COLO829 (cell line): ENCODE measurements at regions not wholly inside any gene's neighbourhood (a gene's known extent, or its start where the extent isn't known, plus 50 kb on each side); places are given as distances from the start of the nearest gene placed in this dataset.

Experiments used
- DNase-seq: peaks from one replicate; pipeline ENCODE4 v3.0.0; 2012; ENCODE audit warnings: low spot score

DNA sequence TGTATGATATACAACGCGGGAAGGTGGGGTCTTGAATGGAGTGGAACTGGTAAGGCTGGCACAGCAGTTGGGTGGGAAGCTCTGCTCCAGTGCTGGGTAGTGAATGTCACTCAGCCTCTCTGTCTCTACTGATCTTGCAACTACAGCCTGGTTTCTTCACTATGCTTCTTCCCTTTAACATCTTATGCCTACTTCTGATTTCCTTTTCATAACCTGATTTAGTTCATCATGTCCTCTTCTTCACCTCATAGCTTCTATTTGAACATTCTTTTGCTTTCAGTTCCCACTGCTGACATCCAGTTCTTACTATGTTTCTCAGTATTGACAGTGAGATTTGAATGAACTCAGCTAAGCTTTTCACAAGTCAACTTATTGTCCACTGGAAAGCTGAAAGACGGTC, 286.2 kb downstream of the ARL6IP6 start:
- DNase-seq, result no peak

DNA sequence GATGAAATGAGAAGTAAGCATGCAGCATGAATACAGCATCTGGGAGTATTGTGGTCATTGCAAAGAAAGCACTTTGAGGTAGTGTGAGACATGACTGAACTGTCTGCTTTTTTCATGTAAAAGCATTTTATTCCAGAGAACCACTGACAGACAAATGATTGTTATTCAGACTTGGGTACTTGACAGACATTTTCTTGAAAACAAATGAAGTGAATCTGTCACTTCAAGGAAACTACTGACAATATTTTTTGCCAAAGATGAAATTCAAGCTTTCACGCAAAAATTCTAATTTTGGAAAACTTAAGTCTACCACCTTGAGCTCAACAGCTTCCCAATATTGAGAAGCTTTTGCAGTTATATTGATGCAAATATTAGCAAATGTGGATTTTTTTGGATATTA, 255.7 kb downstream of the ARL6IP6 start:
- no peak for DNase-seq

DNA sequence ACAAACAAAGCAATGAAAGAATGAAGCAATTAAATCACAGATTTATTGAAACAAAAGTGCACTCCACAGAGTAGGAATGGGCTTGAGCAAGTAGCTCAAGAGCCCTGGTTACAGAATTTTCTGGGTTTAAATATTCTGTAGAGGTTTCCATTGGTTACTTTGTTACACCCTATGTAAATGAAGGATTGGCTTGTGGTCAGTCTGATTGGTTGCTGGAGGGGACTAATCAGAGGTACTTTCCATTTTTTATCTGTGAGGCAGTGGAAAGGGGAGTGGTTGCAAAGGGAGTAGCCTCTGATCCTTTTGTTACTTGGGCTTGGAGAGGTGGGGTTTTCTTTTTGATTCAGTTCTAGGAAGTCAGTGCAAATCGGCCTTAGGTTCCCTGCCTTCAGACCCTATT, 253.3 kb downstream of the ARL6IP6 start:
- no peak for DNase-seq

DNA sequence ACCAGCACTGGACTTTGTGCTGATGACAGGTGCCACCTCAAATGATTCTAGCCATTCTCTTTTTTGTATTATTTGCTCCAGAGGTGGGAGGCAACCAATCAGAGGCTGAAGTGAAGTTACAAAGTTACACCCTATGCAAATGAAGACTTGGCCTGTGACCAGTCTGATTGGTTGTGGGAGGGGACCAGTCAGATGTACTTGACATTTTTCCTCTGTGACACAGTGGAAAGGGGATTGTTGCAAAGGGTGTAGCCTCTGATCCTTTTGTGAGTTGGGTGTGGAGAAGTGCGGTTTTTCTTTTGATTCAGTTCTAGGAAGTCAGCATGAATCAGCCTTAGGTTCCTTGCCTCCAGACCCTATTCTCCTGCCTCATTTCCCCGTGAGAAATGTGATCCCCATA, 244.0 kb downstream of the ARL6IP6 start:
- no peak for DNase-seq

DNA sequence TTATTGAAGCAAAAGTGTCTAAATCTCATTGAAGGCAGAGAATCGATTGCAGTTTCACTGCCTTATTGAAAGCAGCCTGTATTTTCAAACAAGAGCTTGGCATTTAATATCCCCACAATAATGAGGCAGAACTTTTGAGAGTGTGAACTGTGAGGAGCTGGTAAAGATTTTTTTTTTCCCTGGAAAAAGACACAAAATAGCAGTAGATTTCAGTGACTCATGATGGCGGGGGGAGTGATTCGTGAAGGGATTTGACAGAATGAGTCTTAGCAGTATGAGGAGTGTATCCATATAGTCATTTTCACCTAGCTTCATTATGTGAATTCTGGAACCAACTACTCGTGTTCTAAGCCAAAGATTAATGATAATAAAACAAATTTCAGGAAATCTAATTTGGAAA, 242.9 kb downstream of the ARL6IP6 start:
- no peak for DNase-seq

DNA sequence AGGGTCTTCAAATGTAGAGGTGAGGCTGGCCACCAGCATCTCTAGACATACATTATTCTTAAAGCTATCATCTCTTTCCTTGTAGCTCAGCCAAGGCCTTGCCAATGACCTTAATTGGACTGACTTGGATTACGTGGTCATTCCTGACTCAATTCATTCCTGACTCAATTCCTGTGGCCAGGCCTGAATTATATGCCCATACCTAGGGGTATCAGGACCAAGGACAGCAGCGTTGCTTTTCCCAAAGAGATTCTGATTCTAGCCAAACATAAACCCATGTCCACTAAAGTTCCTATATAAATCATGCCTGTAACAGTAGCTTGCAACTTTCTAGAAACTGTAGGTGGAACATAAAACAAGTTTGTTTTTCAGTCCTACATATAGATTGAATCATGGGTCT, 231.7 kb downstream of the ARL6IP6 start:
- DNase-seq, result peak; percentile 11

DNA sequence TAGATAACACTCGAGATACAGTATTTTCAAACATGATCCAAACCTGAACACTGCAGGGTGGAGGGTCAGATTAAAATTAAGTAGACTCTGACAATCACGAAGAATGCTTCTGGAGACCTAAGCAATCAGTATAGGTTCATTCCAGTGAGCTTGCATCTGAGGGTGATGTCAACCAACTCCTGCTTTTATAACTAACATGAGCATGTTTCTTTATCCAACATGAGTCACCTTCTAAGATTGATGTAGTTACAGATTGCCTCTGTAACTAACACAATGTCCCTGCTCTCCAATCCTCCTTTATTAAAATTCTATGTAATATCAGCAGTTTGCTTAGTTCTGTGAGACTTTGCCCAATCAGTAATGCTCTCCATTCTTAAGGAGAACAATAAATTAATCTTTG, 225.7 kb downstream of the ARL6IP6 start:
- DNase-seq, result no peak

DNA sequence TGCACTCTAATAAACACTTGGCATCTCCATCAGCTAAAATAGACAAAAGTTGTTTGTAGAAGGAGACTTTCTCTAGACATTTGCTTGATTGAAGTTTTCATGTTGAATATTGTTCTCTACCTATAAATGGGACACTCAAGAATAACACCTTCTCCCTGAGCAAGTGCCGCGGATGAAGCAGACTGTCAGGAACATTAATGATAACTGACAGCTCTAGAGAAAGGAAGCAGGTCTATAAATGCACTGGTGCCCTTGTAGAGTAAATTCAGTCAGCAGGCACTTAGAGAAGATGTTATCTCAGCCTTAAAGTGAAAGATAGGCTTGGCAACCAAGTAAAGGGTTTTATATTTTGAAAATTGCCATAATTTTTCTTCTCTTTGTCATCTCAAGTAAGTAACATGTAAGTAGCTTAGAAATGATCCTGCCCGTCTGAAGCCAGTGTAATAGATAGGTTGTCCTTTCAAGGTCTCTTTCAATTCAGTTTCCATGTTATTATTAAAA, 224.6 kb downstream of the ARL6IP6 start:
- no peak for DNase-seq

DNA sequence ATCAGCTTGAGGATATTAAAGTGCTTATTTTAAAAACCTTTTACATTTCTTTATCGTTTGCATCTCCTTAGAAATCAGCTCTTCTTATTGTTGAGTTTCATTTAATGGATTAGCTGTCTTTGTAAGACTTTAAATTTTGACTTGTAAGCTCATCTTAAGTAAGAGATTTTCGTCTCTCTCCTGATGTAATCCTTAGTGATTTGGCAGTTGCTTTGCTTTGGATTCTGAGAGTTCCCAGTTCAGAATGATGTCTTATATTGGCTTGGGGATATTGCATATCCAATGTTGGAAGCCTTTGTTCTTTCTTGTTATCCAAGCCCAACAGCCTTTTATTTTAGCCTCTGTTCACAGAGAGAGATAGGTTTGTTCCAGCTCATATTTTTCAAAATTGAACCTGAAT, 212.1 kb downstream of the ARL6IP6 start:
- DNase-seq, result no peak

DNA sequence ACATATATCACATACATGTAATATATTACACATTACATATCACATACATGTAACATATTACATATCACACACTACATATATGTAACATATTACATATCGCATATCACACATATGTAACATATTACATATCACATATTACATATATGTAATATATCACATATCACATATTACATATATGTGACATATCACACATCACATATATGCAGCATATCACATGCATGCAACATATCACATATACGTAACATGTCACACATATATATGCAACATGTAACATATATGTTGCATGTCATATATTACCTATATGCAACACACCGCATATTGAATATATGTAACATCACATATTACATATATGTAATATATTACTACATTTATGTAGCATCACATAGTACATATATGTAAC, 211.2 kb downstream of the ARL6IP6 start:
- DNase-seq, result no peak

DNA sequence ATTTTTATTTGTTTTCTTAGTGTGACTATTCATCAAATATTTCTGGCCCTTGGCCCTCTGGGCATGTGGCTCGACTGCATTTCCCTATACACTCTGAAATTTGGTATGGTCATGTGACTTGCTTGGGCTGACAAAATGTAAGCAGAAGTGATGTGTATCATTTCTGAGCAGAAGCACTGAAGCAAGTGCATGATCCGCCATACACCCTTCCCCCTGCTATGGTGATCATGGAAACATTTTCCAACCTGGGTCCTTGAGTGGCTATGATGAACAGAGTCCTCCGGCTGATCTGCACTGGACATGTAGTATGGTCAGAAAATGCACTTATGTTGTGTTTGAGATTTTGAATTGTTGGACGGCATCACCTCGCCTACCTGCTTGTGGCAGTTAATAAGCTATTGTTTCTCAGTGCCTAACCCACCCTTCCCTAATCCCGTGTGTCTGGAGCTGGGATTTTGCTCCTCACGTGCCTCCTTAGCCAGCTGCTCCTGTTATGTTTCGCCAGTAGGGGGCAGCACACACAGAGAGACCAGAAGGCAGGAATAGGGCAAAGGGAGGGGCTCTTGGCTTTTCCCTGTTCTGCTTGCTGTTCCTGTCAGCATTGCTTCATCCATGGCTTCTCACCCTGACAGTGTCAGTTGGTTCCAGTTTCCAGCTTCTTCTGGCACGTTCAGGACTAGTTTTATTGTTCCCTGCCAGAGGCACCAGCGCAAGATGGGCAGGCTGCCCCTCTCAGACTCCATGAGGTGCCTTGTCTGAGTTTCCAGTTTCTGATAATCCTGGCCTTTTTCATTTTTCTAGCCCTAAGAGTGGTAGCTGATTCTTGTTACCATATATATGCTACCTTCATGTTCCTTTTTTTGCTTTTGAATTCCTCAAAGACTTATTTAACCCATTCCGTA, 207.4 kb downstream of the ARL6IP6 start:
- peak; percentile 51 for DNase-seq

DNA sequence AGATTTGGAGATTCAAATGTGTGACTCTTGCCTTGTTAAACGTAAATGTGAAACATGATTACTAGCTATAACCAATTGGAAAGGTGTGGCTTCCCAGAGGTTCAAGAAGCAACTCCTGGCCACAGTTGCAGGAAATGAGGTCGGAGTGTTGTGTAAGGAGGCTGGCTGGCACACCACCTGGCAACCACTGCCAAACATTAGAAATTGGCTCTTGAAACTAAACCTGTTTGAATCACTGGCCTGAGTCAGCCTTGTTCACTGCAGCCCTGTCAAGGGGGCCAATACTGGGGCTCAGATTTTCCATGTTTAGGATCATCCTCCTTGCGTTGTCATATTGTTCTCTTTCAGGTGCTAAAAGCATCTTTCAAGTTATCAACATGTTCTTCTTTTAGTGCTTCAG, 206.3 kb downstream of the ARL6IP6 start:
- DNase-seq, result no peak

DNA sequence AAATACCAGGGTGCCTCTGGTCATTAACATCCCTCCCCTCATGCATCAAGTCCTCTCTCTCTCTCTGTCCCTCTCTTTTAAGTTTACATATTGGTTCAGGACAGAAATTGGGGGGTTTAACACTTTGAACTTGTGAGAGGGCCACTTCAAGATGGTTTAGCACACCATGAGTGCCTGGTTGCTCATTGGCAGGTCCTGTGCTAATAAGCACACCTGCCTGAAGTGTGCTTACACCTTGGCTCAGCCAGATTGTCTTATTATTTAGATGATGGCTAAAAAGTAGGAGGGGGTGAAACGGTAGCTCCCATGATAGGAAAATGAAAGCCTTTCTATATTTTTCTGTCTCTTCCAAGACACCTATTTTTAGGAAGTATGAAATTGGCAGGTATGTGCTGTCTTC, 205.8 kb downstream of the ARL6IP6 start:
- no peak for DNase-seq

DNA sequence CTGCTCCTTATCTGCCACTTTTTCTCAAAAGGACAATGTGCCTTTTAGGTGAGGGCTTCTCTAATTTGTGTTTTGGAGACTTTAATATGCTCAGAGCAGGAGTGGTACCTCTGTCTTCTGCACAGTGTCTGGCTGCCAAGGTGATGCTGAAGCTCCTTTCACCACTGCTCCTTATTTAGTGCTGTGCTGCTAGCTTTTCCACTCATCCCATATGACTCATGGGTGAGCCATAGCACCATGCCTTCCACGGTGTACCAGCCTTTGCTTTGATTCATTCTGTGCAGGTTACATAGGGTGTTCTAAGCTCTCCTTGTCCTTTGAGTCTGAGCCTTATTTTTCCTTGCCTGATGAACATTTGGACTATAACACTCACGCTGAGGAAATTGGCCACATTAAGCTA, 202.4 kb downstream of the ARL6IP6 start:
- DNase-seq, result no peak

DNA sequence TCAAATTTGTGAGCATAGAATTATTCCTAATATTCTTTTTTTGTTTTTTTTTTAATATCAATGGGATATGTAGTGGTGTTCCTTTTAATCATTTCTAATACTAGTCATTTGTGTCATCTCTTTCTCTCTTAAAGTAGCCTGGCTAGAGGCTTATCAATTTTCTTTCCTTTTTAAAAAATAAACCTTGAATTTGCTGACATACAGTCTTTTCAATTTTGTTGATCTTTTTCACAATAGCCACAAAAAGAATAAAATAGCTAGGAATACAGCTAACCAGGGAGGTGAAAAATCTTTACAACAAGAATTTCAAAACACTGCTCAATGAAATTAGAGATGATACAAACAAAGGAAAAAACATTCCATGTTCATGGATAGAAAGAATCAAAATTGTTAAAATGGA, 192.6 kb downstream of the ARL6IP6 start:
- no peak for DNase-seq

DNA sequence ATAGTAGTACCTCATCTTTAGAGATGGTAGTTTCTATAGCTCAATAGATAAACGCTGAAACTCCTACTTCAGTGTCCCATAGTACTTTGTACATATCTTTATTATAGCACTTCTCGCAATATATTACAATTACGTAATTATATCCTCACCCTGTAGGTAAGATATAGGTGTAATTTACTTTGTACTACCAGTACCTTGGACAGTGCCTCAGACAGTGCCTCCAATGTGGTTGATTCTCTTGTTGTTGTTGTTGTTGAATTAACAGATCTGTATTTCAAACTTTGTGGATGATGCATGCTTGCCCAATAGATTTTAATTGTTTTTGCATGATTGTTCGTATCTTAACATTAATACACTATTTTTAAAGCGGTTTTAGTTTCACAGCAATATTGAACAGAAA, 188.6 kb downstream of the ARL6IP6 start:
- DNase-seq, result no peak

DNA sequence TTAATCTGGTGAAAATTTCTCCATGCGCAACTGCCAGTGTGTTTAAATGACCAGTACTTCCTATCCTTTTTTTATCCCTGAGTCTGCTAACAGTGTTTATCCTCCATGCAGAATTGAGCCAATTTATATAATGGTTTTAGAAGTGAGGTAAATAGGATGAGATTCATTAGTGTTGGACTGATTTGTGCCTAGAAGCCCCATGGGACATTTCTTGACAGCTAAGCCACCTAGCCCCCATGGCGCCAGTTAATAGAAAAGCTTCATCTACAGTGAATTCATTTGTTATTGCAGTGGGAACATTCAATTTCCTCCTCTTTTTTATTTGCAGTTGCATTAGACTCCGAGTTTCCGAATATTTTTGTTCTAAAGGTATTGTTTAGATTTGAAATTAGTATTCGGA, 175.6 kb downstream of the ARL6IP6 start:
- DNase-seq, result no peak

DNA sequence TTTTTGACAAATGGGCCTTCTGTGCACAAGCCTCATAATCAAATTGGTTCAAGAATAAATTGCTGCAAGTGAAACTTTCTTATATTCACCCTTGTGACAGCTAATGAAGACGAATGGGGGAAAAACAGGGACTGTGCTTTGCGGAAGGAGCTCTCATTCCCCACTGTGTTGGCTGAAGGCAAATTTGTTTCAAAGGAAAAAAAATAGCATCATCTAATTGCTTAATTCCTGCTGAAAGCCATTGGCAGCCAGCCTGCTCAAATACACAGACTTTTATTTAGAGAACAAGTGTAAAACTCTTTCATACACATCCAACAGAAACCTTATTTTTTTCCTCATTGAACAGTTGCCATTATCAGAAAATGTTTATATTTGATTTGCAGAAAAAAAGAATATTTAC, 172.3 kb downstream of the ARL6IP6 start:
- no peak for DNase-seq

DNA sequence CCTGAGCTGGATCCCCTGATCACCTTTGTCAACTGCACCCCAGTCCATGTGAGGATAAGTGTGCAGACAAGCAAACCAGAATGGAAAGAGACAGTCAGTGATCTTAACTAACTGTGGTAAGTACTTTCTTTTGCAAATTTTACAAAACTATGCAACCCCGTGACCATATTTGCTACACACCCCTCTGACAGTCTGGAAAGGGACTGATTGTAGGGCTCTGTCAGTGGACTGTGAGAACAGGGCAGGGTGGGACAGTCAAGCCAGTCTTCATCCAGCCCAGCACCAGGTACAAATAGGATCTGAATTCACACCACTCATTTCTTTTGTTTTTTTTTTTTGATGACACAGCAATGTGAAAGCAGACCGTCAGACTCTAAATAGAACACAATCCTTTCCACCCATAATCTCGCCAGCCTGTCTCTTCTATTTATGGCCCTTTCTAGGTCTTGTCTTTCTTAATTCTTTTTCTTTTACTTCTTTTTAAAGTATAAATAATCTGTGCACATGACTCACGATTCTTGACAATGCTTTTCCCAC, 165.6 kb downstream of the ARL6IP6 start:
- no peak for DNase-seq

DNA sequence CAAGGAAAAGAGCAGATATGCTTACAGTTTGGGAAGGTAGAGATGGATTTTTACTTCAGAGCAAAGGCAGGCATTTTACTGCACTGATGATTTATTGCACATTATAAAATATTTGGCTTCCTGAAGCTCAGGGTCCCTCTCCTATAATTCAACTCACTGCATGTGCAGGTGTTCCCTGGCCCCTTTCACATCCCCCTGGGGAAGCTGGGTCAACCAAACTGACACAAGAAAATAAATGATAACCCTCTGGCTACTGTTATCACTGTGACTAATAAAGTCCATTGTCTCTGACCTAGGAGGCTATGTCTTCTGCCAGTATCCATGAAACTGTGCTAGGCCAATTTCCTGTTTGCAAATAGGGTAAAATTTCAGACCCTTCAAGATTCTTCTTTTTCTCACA, 163.1 kb downstream of the ARL6IP6 start:
- no peak for DNase-seq

DNA sequence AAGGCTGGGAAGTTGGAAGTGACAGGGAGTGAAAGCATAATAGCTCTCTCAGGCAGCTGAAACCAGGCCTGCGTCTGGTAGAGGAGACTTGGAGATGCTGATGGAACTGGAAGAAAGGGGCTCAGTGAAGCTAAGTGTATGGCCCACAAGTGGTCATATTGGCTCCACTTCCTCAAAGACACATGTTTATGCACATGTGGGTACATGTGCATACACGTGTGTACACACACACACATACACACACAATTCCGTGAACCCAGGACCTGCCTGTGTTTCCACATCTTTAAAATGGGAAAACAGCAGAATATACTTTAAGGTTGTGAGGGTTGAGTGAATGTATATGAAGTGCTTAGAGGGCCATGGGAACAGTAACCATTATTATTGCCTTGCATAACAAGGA, 160.9 kb downstream of the ARL6IP6 start:
- DNase-seq, result no peak

DNA sequence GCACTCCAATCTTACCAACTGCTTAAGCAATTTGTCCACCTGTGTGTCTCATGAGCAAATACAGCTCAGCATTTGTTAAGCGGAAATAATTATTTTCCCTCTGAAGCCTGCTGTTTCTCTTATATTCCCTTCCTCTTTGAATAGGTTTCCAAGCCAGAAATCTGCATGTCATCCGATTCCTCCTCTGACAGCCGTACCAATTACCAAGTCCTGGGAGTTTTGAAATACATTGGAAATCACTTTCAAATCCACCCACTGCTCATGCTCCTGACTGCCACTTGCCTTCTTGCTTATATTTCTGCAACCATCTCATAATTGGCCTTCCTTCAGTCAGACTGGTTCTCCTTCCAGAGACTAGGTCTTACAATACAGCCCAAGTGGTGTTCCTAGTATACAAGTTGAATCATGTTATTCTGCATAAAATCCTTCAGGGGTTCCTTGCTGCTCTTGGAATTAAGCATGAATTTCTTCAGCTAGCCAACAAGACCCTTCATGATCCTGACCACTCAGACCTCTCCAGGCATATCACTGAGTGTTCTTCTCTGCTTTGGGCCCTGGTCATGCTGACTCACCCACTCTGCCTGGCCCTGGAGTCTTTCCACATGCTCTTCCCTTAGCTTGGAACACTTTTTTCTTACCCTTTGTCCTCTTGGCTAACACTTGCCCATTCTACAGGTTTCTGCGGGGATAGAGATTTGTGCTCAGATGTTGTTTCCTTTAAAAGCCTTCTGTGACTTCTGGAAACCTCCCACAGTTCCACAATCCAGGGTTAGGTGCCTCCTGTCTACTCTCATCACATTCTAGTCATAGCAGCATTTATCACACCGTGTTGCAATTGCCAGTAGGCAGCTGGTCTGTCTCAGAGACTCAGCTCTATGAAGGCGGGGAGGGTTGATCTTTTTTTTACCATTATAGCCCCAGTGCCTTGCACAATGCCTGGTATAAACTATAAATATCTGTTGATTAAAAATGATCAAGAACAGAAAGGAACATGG, 157.6 kb downstream of the ARL6IP6 start:
- DNase-seq, result no peak

DNA sequence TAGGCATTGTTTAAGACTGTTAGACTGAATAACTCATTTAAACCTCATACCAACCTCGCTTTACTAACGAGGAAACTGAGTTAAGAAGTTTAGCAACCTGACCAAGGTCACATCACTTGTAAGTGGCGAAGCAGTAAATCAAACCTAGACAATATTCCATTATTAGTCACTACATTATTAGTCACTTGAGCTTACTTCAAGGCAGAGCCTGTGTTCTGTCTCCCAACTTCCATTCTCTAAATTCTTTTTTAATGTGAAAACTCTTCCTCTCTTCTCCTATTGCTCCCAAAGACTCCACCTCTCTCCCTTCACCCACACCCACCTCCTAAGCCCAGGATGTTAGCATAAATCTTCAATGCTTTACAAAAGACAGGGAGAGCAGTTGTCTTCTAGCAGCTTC, 156.5 kb downstream of the ARL6IP6 start:
- DNase-seq, result no peak
